ENCODE measurements at regions not wholly inside any gene's neighbourhood (a gene's known extent, or its start where the extent isn't known, plus 50 kb on each side); places are given as distances from the start of the nearest gene placed in this dataset.

DNA sequence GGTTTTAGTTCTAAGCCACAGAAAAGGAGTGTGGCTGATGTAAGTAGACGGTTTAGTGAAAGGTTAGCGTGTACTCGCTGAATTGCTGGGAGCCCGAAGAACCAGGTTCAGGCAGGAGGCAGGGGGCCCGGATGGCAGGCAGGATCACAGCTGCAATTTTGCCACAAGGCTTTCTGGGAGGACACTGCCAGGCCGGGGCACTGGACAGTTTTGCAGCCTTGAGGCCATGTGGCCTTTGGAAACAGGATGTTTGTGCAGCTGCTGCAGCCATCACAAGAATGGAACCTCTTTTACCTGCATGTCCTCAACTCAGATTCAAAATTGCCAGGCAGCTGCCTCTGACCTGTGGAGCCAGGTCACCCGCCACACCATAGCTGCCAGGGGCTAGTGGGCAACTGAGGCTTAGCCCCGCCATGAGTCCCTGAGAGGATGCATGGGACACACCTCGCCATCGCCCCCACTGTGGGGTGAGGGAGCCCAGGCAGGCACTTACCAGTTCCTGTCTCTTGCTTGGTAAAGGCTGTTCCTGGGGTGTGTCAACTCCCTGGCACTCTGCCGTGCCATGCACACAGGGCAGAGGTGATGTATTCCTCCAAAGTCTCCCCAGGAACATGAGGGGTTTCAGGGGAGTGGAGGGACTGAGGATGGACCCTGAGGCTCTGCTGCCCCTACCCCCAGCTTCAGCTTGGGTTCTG lies 188.6 kb downstream of the RPS24 start:
- TF ChIP-seq EZH2 (IDR thresholded peaks at IDR 0.05): no peak
- TF ChIP-seq POLR2AphosphoS5 (IDR thresholded peaks at IDR 0.05; ENCODE audit: borderline replicate concordance, low read depth, low read length): no peak
- no peak for TF ChIP-seq FOXP2 (optimal IDR thresholded peaks at IDR 0.05; ENCODE audit: control extremely low read depth, extremely low read length, insufficient read depth)

All from SK-N-MC (cell line).